ENCODE measurements at regions not wholly inside any gene's neighbourhood (a gene's known extent, or its start where the extent isn't known, plus 50 kb on each side); places are given as distances from the start of the nearest gene placed in this dataset.

- Histone ChIP-seq H3K27ac (replicated peaks) (no peak overlapping the region), H3K27me3 (ENCODE audit: insufficient read depth, poor library complexity, severe bottlenecking) (peaks cover 9% of the 10 kb centered on the region), H3K4me3 (replicated peaks; ENCODE audit: insufficient read depth, low read length) (no peak overlapping the region)
- DNase-seq (ENCODE audit: low read depth in 1 of 2, low spot score in 1 of 2), result no peak
- TF ChIP-seq POLR2AphosphoS5 (IDR thresholded peaks at IDR 0.05; ENCODE audit: low read depth), result no peak
- TF ChIP-seq SPI1 (IDR thresholded peaks at IDR 0.05; ENCODE audit: borderline replicate concordance, low read depth), result no peak
- no peak for TF ChIP-seq REST (IDR thresholded peaks at IDR 0.05; ENCODE audit: insufficient replicate concordance, low read depth)
- TF ChIP-seq GABPA (IDR thresholded peaks at IDR 0.05; ENCODE audit: low read depth), result no peak
These were observed 77.7 kb downstream of the ZBTB18 start for GRCh38 chr1:244128591-244129383.

GRCh38 chr1:244137276-244137675 is 86.2 kb downstream of the ZBTB18 start:
- Histone ChIP-seq H3K4me3 (replicated peaks; ENCODE audit: insufficient read depth, low read length) (no peak overlapping the region), H3K27ac (replicated peaks) (no peak overlapping the region), H3K27me3 (ENCODE audit: insufficient read depth, poor library complexity, severe bottlenecking) (peaks cover 2% of the 10 kb centered on the region)
- TF ChIP-seq REST (IDR thresholded peaks at IDR 0.05; ENCODE audit: insufficient replicate concordance, low read depth) (no peak), CTCF (IDR thresholded peaks at IDR 0.05; ENCODE audit: insufficient read depth, low read length) (no peak), POLR2AphosphoS5 (IDR thresholded peaks at IDR 0.05; ENCODE audit: low read depth) (no peak), SPI1 (IDR thresholded peaks at IDR 0.05; ENCODE audit: borderline replicate concordance, low read depth) (no peak), GABPA (IDR thresholded peaks at IDR 0.05; ENCODE audit: low read depth) (no peak)
- no peak for DNase-seq (ENCODE audit: low read depth in 1 of 2, low spot score in 1 of 2)

GRCh38 chr1:244137725-244138124 is 86.6 kb downstream of the ZBTB18 start:
- TF ChIP-seq GABPA (IDR thresholded peaks at IDR 0.05; ENCODE audit: low read depth) (no peak), CTCF (IDR thresholded peaks at IDR 0.05; ENCODE audit: insufficient read depth, low read length) (no peak), POLR2AphosphoS5 (IDR thresholded peaks at IDR 0.05; ENCODE audit: low read depth) (no peak), SPI1 (IDR thresholded peaks at IDR 0.05; ENCODE audit: borderline replicate concordance, low read depth) (no peak)
- DNase-seq (ENCODE audit: low read depth in 1 of 2, low spot score in 1 of 2), result no peak
- no peak overlapping the region for H3K27ac ChIP-seq (replicated peaks)
- H3K27me3 ChIP-seq (ENCODE audit: insufficient read depth, poor library complexity, severe bottlenecking), result peaks cover 2% of the 10 kb centered on the region
- no peak overlapping the region for H3K4me3 ChIP-seq (replicated peaks; ENCODE audit: insufficient read depth, low read length)

- Histone ChIP-seq H3K27me3 (ENCODE audit: insufficient read depth, poor library complexity, severe bottlenecking) (peaks cover 2% of the 10 kb centered on the region), H3K4me3 (replicated peaks; ENCODE audit: insufficient read depth, low read length) (no peak overlapping the region), H3K27ac (replicated peaks) (no peak overlapping the region)
- DNase-seq (ENCODE audit: low read depth in 1 of 2, low spot score in 1 of 2), result no peak
- TF ChIP-seq SPI1 (IDR thresholded peaks at IDR 0.05; ENCODE audit: borderline replicate concordance, low read depth) (no peak), CTCF (IDR thresholded peaks at IDR 0.05; ENCODE audit: insufficient read depth, low read length) (no peak), GABPA (IDR thresholded peaks at IDR 0.05; ENCODE audit: low read depth) (no peak), POLR2AphosphoS5 (IDR thresholded peaks at IDR 0.05; ENCODE audit: low read depth) (no peak), REST (IDR thresholded peaks at IDR 0.05; ENCODE audit: insufficient replicate concordance, low read depth) (no peak)
These were observed 87.3 kb downstream of the ZBTB18 start for GRCh38 chr1:244138399-244138798.
